ENCODE measurements at regions not wholly inside any gene's neighbourhood (a gene's known extent, or its start where the extent isn't known, plus 50 kb on each side); places are given as distances from the start of the nearest gene placed in this dataset.

DNA sequence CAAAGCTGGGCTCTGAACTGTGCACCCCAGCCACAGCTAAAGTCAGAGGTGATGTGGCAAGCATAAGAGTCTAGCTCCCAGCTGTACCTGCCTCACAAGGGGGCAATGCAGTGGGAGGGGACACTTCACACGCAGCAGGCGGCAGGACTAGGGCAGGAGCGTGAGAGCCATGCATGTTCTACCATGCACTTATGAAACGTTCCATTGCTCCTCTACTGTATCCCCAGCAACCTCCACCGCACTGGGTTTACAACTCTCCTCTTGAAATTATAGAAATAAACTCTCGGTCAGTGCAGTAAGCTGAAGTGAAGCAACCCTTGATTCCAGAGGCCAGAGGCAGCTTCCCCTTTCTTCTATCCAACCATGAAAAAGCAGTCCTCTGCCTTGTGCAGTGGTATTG is 298.6 kb upstream of the STT3B start:
- intact Hi-C loops (cut with DNase I), result no loop called here
- Histone ChIP-seq H3K27ac (no peak overlapping the region), H3K27me3 (no peaks in the 10 kb centered on the region), H3K36me3 (replicated peaks in 1 of 2; ENCODE audit: insufficient read depth in 1 of 2, low read depth in 2 of 2) (no peaks in the 10 kb centered on the region), H3K4me1 (no peaks in the 10 kb centered on the region), H3K4me3 (no peak overlapping the region), H3K9me3 (no peaks in the 10 kb centered on the region)
- no peak for ATAC-seq
- 66 to 84% methylated on average over 4 to 6 of the region's 6 CpGs for WGBS, 2 donors
- DNase-seq, result peak in 1 of 4 donors; percentile 30
- TF ChIP-seq, protein P1, sequence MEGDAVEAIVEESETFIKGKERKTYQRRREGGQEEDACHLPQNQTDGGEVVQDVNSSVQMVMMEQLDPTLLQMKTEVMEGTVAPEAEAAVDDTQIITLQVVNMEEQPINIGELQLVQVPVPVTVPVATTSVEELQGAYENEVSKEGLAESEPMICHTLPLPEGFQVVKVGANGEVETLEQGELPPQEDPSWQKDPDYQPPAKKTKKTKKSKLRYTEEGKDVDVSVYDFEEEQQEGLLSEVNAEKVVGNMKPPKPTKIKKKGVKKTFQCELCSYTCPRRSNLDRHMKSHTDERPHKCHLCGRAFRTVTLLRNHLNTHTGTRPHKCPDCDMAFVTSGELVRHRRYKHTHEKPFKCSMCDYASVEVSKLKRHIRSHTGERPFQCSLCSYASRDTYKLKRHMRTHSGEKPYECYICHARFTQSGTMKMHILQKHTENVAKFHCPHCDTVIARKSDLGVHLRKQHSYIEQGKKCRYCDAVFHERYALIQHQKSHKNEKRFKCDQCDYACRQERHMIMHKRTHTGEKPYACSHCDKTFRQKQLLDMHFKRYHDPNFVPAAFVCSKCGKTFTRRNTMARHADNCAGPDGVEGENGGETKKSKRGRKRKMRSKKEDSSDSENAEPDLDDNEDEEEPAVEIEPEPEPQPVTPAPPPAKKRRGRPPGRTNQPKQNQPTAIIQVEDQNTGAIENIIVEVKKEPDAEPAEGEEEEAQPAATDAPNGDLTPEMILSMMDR (IDR thresholded peaks at IDR 0.05), result no peak
- TF ChIP-seq POLR2A (IDR thresholded peaks at IDR 0.05), result no peak

GRCh38 chr3:31235062-31235700 is 297.5 kb upstream of the STT3B start:
- Histone ChIP-seq H3K27ac (no peak overlapping the region), H3K9me3 (no peaks in the 10 kb centered on the region), H3K4me3 (no peak overlapping the region), H3K4me1 (no peaks in the 10 kb centered on the region), H3K36me3 (replicated peaks in 1 of 2; ENCODE audit: insufficient read depth in 1 of 2, low read depth in 2 of 2) (no peaks in the 10 kb centered on the region), H3K27me3 (no peaks in the 10 kb centered on the region)
- intact Hi-C loops (cut with DNase I), result no loop called here
- no peak for TF ChIP-seq POLR2A (IDR thresholded peaks at IDR 0.05)
- TF ChIP-seq, protein P1 (IDR thresholded peaks at IDR 0.05), result no peak
- ATAC-seq (no peak), DNase-seq (no peak)
- 72 to 79% methylated on average over 3 of the region's 3 CpGs for WGBS, 2 donors

DNA sequence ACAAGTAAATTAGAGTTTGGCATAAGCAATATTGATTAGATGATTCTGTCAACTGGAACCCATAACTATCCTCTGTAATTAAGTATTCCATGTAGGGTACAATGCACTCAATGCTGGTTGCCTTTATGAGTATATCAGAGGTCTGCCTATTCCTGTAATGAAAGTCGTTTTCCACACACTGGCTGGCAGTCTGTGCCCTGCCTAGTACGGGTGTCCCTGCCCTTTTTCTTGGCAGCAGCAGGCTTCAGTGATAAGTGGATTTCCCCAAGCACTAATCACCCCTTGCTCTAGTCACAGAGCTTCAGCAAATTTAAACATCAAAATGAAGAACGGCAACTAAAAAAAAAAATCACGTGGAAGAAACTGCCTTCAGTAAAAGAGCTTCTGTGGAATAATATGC is 294.8 kb upstream of the STT3B start:
- no peak overlapping the region for H3K27ac ChIP-seq
- H3K4me1 ChIP-seq, result no peaks in the 10 kb centered on the region
- no peak overlapping the region for H3K4me3 ChIP-seq
- TF ChIP-seq, protein P1 (IDR thresholded peaks at IDR 0.05), result no peak
- TF ChIP-seq POLR2A (IDR thresholded peaks at IDR 0.05), result no peak
- DNase-seq (no peak), ATAC-seq (no peak)
- H3K36me3 ChIP-seq (replicated peaks in 1 of 2; ENCODE audit: insufficient read depth in 1 of 2, low read depth in 2 of 2), result no peaks in the 10 kb centered on the region
- intact Hi-C loops (cut with DNase I), result no loop called here
- H3K9me3 ChIP-seq, result no peaks in the 10 kb centered on the region
- 29 to 54% methylated on average over 4 of the region's 4 CpGs for WGBS, 2 donors
- H3K27me3 ChIP-seq, result no peaks in the 10 kb centered on the region

GRCh38 chr3:31240013-31240412 is 292.7 kb upstream of the STT3B start:
- Histone ChIP-seq H3K4me3 (no peak overlapping the region), H3K36me3 (replicated peaks in 1 of 2; ENCODE audit: insufficient read depth in 1 of 2, low read depth in 2 of 2) (no peaks in the 10 kb centered on the region), H3K27ac (no peak overlapping the region), H3K4me1 (no peaks in the 10 kb centered on the region), H3K27me3 (no peaks in the 10 kb centered on the region), H3K9me3 (no peaks in the 10 kb centered on the region)
- intact Hi-C loops (cut with DNase I), result no loop called here
- ATAC-seq (no peak), DNase-seq (no peak)
- TF ChIP-seq, protein P1 (IDR thresholded peaks at IDR 0.05), result no peak
- TF ChIP-seq POLR2A (IDR thresholded peaks at IDR 0.05), result no peak
- 71 to 78% methylated on average over 5 of the region's 5 CpGs for WGBS, 2 donors

DNA sequence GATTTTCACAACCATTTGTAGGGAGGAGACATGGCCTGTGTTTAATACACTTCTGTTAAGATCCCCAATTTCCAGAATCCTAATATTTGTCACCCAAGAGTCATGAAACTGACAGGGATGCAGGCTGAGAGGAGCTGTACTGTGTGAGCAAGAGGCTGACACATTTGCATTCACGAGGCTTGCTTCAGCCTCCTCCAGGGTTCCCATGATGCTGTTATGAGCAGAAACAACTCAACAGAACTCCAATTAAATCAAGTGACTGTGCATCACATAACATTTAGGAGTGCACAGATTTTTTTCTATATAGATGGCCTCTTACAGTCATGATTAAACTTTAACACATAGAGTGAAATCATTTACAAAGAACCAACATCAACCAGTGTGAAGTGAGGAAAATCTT is 292.3 kb upstream of the STT3B start:
- Histone ChIP-seq H3K4me3 (no peak overlapping the region), H3K9me3 (no peaks in the 10 kb centered on the region), H3K27me3 (no peaks in the 10 kb centered on the region), H3K4me1 (no peaks in the 10 kb centered on the region), H3K36me3 (replicated peaks in 1 of 2; ENCODE audit: insufficient read depth in 1 of 2, low read depth in 2 of 2) (no peaks in the 10 kb centered on the region), H3K27ac (no peak overlapping the region)
- intact Hi-C loops (cut with DNase I), result no loop called here
- ATAC-seq, result no peak
- DNase-seq, result no peak
- TF ChIP-seq, protein P1 (IDR thresholded peaks at IDR 0.05), result no peak
- no peak for TF ChIP-seq POLR2A (IDR thresholded peaks at IDR 0.05)
- WGBS, 2 donors, result 47 to 56% methylated on average over 1 of the region's 1 CpG

All from body of pancreas (tissue), 4 donors.